GM18520 (cell line): ENCODE measurements at regions not wholly inside any gene's neighbourhood (a gene's known extent, or its start where the extent isn't known, plus 50 kb on each side); places are given as distances from the start of the nearest gene placed in this dataset.

ENCODE experiments used
- ATAC-seq: cut with Tn5 transposase; IDR thresholded peaks from one replicate; pipeline ENCODE4 v1.9.1; 2021; ENCODE audit not compliant: unreplicated experiment

GRCh38 chr7:125573126-125573525, 643.5 kb upstream of the POT1 start:
- ATAC-seq: no peak

GRCh38 chr7:125572414-125572813, 642.8 kb upstream of the POT1 start:
- ATAC-seq: no peak

- ATAC-seq: peak; percentile 98
Measured at GRCh38 chr7:125568799-125569198, 639.2 kb upstream of the POT1 start.

- ATAC-seq: no peak
Measured at GRCh38 chr7:125567686-125568085, 638.1 kb upstream of the POT1 start.

- ATAC-seq: no peak
Measured at GRCh38 chr7:125563964-125564529, 634.4 kb upstream of the POT1 start.

GRCh38 chr7:125563557-125563956, 633.9 kb upstream of the POT1 start:
- ATAC-seq: no peak

- no peak for ATAC-seq
Measured at GRCh38 chr7:125561006-125561405, 631.4 kb upstream of the POT1 start.

- no peak for ATAC-seq
Measured at GRCh38 chr7:125559921-125560320, 630.3 kb upstream of the POT1 start.

GRCh38 chr7:125555916-125556315, 626.3 kb upstream of the POT1 start:
- no peak for ATAC-seq

- ATAC-seq: no peak
Measured at GRCh38 chr7:125551008-125551407, 621.4 kb upstream of the POT1 start.

- ATAC-seq: no peak
Measured at GRCh38 chr7:125547505-125547904, 617.9 kb upstream of the POT1 start.

GRCh38 chr7:125530553-125530952, 600.9 kb upstream of the POT1 start:
- no peak for ATAC-seq

- no peak for ATAC-seq
Measured at GRCh38 chr7:125529249-125529648, 599.6 kb upstream of the POT1 start.

- no peak for ATAC-seq
Measured at GRCh38 chr7:125526958-125527357, 597.3 kb upstream of the POT1 start.

- ATAC-seq: no peak
Measured at GRCh38 chr7:125526092-125526491, 596.5 kb upstream of the POT1 start.

GRCh38 chr7:125516194-125516593, 586.6 kb upstream of the POT1 start:
- no peak for ATAC-seq

GRCh38 chr7:125512373-125512772, 582.7 kb upstream of the POT1 start:
- ATAC-seq: no peak

- no peak for ATAC-seq
Measured at GRCh38 chr7:125511310-125511709, 581.7 kb upstream of the POT1 start.

GRCh38 chr7:125506331-125506730, 576.7 kb upstream of the POT1 start:
- no peak for ATAC-seq

GRCh38 chr7:125504848-125505247, 575.2 kb upstream of the POT1 start:
- no peak for ATAC-seq

- no peak for ATAC-seq
Measured at GRCh38 chr7:125495997-125496396, 566.4 kb upstream of the POT1 start.

GRCh38 chr7:125492521-125492920, 562.9 kb upstream of the POT1 start:
- ATAC-seq: no peak

- no peak for ATAC-seq
Measured at GRCh38 chr7:125491137-125491536, 561.5 kb upstream of the POT1 start.

GRCh38 chr7:125490167-125490566, 560.5 kb upstream of the POT1 start:
- ATAC-seq: no peak
